ENCODE measurements at regions not wholly inside any gene's neighbourhood (a gene's known extent, or its start where the extent isn't known, plus 50 kb on each side); places are given as distances from the start of the nearest gene placed in this dataset.

GRCh38 chr3:67819447-67819846, 165.0 kb upstream of the SUCLG2 start:
- H2BK5ac ChIP-seq (ENCODE audit: low read depth, low read length, poor library complexity, severe bottlenecking) = no peak overlapping the region
- no peaks in the 10 kb centered on the region for H3K27me3 ChIP-seq (ENCODE audit: control insufficient read depth in 1 of 2, insufficient read depth in 1 of 2, low read length in 2 of 2)
- H4K91ac ChIP-seq (ENCODE audit: low read length) = no peak overlapping the region
- no peak overlapping the region for H2BK15ac ChIP-seq (ENCODE audit: low read depth, poor library complexity, severe bottlenecking)
- H3K4me3 ChIP-seq (ENCODE audit: insufficient read depth in 1 of 2, low read depth in 1 of 2, low read length in 2 of 2) = no peak overlapping the region
- no peak overlapping the region for H4K8ac ChIP-seq (ENCODE audit: low read length)
- WGBS = 100% methylated on average over 1 of the region's 1 CpG
- no peak overlapping the region for H3K9ac ChIP-seq (ENCODE audit: low read length)
- no peak for DNase-seq
- no peak overlapping the region for H2AK5ac ChIP-seq (ENCODE audit: low read length, severe bottlenecking)
- H3K4ac ChIP-seq (ENCODE audit: low read depth in 1 of 2, low read length in 2 of 2) = no peak overlapping the region
- no peak overlapping the region for H3K14ac ChIP-seq (ENCODE audit: low read length in 2 of 2)
- no peak overlapping the region for H2BK12ac ChIP-seq (ENCODE audit: low read length in 2 of 2)
- no peak overlapping the region for H3K23ac ChIP-seq (ENCODE audit: low read length in 2 of 2)
- H3K36me3 ChIP-seq (ENCODE audit: control insufficient read depth in 1 of 2, insufficient read depth in 2 of 2, low read depth in 1 of 2, low read length in 2 of 2) = no peaks in the 10 kb centered on the region
- no peak overlapping the region for H3K27ac ChIP-seq (ENCODE audit: low read length, poor library complexity, severe bottlenecking)
- no peak overlapping the region for H2AFZ ChIP-seq (ENCODE audit: low read depth, low read length)
- no peaks in the 10 kb centered on the region for H3K9me3 ChIP-seq (ENCODE audit: control insufficient read depth, low read length)
- H2BK120ac ChIP-seq (ENCODE audit: low read depth, low read length) = no peak overlapping the region
- no peak overlapping the region for H3K4me2 ChIP-seq (ENCODE audit: low read length, poor library complexity, severe bottlenecking)
- H3K79me1 ChIP-seq (replicated peaks; ENCODE audit: low read length, poor library complexity, severe bottlenecking) = no peaks in the 10 kb centered on the region
- no peak overlapping the region for H3K18ac ChIP-seq (ENCODE audit: low read depth in 1 of 2, low read length in 2 of 2)
- H3K4me1 ChIP-seq (ENCODE audit: control insufficient read depth, insufficient read depth, low read depth, low read length) = no peaks in the 10 kb centered on the region

GRCh38 chr3:67809370-67809935, 155.0 kb upstream of the SUCLG2 start:
- Histone ChIP-seq H2BK120ac (ENCODE audit: low read depth, low read length) (no peak overlapping the region), H4K8ac (ENCODE audit: low read length) (no peak overlapping the region), H3K4ac (ENCODE audit: low read depth in 1 of 2, low read length in 2 of 2) (no peak overlapping the region), H2BK15ac (ENCODE audit: low read depth, poor library complexity, severe bottlenecking) (no peak overlapping the region), H3K79me1 (replicated peaks; ENCODE audit: low read length, poor library complexity, severe bottlenecking) (no peaks in the 10 kb centered on the region), H2BK5ac (ENCODE audit: low read depth, low read length, poor library complexity, severe bottlenecking) (no peak overlapping the region), H3K9ac (ENCODE audit: low read length) (no peak overlapping the region), H3K18ac (ENCODE audit: low read depth in 1 of 2, low read length in 2 of 2) (no peak overlapping the region), H4K91ac (ENCODE audit: low read length) (no peak overlapping the region), H3K27me3 (ENCODE audit: control insufficient read depth in 1 of 2, insufficient read depth in 1 of 2, low read length in 2 of 2) (no peaks in the 10 kb centered on the region), H3K4me1 (ENCODE audit: control insufficient read depth, insufficient read depth, low read depth, low read length) (peaks cover 2% of the 10 kb centered on the region), H3K23ac (ENCODE audit: low read length in 2 of 2) (no peak overlapping the region), H3K4me3 (ENCODE audit: insufficient read depth in 1 of 2, low read depth in 1 of 2, low read length in 2 of 2) (no peak overlapping the region), H3K4me2 (ENCODE audit: low read length, poor library complexity, severe bottlenecking) (no peak overlapping the region), H2BK12ac (ENCODE audit: low read length in 2 of 2) (no peak overlapping the region), H3K14ac (ENCODE audit: low read length in 2 of 2) (no peak overlapping the region), H3K36me3 (ENCODE audit: control insufficient read depth in 1 of 2, insufficient read depth in 2 of 2, low read depth in 1 of 2, low read length in 2 of 2) (no peaks in the 10 kb centered on the region), H3K27ac (ENCODE audit: low read length, poor library complexity, severe bottlenecking) (no peak overlapping the region), H3K9me3 (ENCODE audit: control insufficient read depth, low read length) (peaks cover 6% of the 10 kb centered on the region), H2AFZ (ENCODE audit: low read depth, low read length) (no peak overlapping the region), H2AK5ac (ENCODE audit: low read length, severe bottlenecking) (no peak overlapping the region)
- no peak for DNase-seq
- 93% methylated on average over 3 of the region's 4 CpGs for WGBS

DNA sequence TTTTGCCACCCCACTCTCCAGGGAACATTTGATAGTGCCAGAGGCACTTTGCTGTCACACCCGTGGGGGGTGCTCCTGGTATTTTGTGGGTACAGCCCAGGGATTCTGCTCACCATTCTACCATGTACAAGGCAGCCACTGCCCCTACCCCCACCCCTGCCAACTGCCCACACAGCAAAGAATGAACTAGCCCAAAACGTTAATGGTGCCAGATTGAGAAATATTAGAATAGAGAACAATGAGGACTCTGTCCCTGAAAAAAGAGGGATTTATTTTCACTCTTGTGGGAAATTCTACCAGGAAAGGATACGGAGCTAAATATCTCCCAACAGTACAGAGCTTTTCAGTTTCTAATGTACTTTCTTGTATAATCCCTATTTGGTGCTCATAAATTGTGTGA, 154.5 kb upstream of the SUCLG2 start:
- H2AFZ ChIP-seq (ENCODE audit: low read depth, low read length) = no peak overlapping the region
- H3K4me1 ChIP-seq (ENCODE audit: control insufficient read depth, insufficient read depth, low read depth, low read length) = peaks cover 8% of the 10 kb centered on the region
- no peak overlapping the region for H2BK15ac ChIP-seq (ENCODE audit: low read depth, poor library complexity, severe bottlenecking)
- no peak overlapping the region for H2BK12ac ChIP-seq (ENCODE audit: low read length in 2 of 2)
- H3K79me1 ChIP-seq (replicated peaks; ENCODE audit: low read length, poor library complexity, severe bottlenecking) = no peaks in the 10 kb centered on the region
- H3K27me3 ChIP-seq (ENCODE audit: control insufficient read depth in 1 of 2, insufficient read depth in 1 of 2, low read length in 2 of 2) = no peaks in the 10 kb centered on the region
- H2BK5ac ChIP-seq (ENCODE audit: low read depth, low read length, poor library complexity, severe bottlenecking) = no peak overlapping the region
- no peak overlapping the region for H3K4ac ChIP-seq (ENCODE audit: low read depth in 1 of 2, low read length in 2 of 2)
- H3K4me3 ChIP-seq (ENCODE audit: insufficient read depth in 1 of 2, low read depth in 1 of 2, low read length in 2 of 2) = no peak overlapping the region
- H4K91ac ChIP-seq (ENCODE audit: low read length) = no peak overlapping the region
- WGBS = 50% methylated on average over 1 of the region's 3 CpGs
- no peak overlapping the region for H2BK120ac ChIP-seq (ENCODE audit: low read depth, low read length)
- H3K9me3 ChIP-seq (ENCODE audit: control insufficient read depth, low read length) = peaks cover 6% of the 10 kb centered on the region
- no peak overlapping the region for H3K18ac ChIP-seq (ENCODE audit: low read depth in 1 of 2, low read length in 2 of 2)
- H3K14ac ChIP-seq (ENCODE audit: low read length in 2 of 2) = no peak overlapping the region
- H3K23ac ChIP-seq (ENCODE audit: low read length in 2 of 2) = no peak overlapping the region
- H2AK5ac ChIP-seq (ENCODE audit: low read length, severe bottlenecking) = no peak overlapping the region
- H3K27ac ChIP-seq (ENCODE audit: low read length, poor library complexity, severe bottlenecking) = no peak overlapping the region
- no peak for DNase-seq
- no peak overlapping the region for H3K4me2 ChIP-seq (ENCODE audit: low read length, poor library complexity, severe bottlenecking)
- no peaks in the 10 kb centered on the region for H3K36me3 ChIP-seq (ENCODE audit: control insufficient read depth in 1 of 2, insufficient read depth in 2 of 2, low read depth in 1 of 2, low read length in 2 of 2)
- no peak overlapping the region for H4K8ac ChIP-seq (ENCODE audit: low read length)
- H3K9ac ChIP-seq (ENCODE audit: low read length) = no peak overlapping the region

DNA sequence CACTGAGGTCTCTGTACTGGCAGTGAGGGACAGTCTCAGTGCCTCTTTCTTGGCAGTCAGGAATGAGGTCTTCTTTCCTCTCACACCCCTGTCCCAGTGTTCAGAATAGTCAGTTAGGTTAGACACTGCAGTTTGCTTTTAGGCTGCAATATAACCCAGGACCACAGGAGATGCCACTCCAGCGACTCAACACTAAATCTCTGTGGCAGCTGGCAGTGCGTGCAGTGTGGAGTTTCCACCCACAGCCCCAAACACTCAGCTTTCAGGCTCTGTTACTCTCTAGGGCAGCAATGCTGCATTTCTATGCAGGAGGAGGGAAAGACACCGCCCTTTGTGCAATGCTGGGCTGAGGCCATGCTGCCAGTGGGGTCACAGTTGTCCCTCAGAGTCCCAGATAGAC, 150.2 kb upstream of the SUCLG2 start:
- Histone ChIP-seq H2BK5ac (ENCODE audit: low read depth, low read length, poor library complexity, severe bottlenecking) (no peak overlapping the region), H2BK12ac (ENCODE audit: low read length in 2 of 2) (peak overlapping the region in 1 of 2 experiments; percentile 3), H2BK120ac (ENCODE audit: low read depth, low read length) (no peak overlapping the region), H3K4me3 (ENCODE audit: insufficient read depth in 1 of 2, low read depth in 1 of 2, low read length in 2 of 2) (no peak overlapping the region), H3K36me3 (ENCODE audit: control insufficient read depth in 1 of 2, insufficient read depth in 2 of 2, low read depth in 1 of 2, low read length in 2 of 2) (no peaks in the 10 kb centered on the region), H3K4me1 (ENCODE audit: control insufficient read depth, insufficient read depth, low read depth, low read length) (peaks cover 8% of the 10 kb centered on the region), H3K27me3 (ENCODE audit: control insufficient read depth in 1 of 2, insufficient read depth in 1 of 2, low read length in 2 of 2) (no peaks in the 10 kb centered on the region), H4K8ac (ENCODE audit: low read length) (peak overlapping the region; percentile 45), H2AFZ (ENCODE audit: low read depth, low read length) (no peak overlapping the region), H4K91ac (ENCODE audit: low read length) (no peak overlapping the region), H3K23ac (ENCODE audit: low read length in 2 of 2) (peak overlapping the region in 1 of 2 experiments; percentile 10), H2AK5ac (ENCODE audit: low read length, severe bottlenecking) (no peak overlapping the region), H3K9me3 (ENCODE audit: control insufficient read depth, low read length) (peaks cover 12% of the 10 kb centered on the region), H2BK15ac (ENCODE audit: low read depth, poor library complexity, severe bottlenecking) (no peak overlapping the region), H3K4ac (ENCODE audit: low read depth in 1 of 2, low read length in 2 of 2) (no peak overlapping the region), H3K9ac (ENCODE audit: low read length) (no peak overlapping the region), H3K18ac (ENCODE audit: low read depth in 1 of 2, low read length in 2 of 2) (peak overlapping the region in 1 of 2 experiments; percentile 49), H3K79me1 (replicated peaks; ENCODE audit: low read length, poor library complexity, severe bottlenecking) (no peaks in the 10 kb centered on the region), H3K27ac (ENCODE audit: low read length, poor library complexity, severe bottlenecking) (no peak overlapping the region), H3K4me2 (ENCODE audit: low read length, poor library complexity, severe bottlenecking) (no peak overlapping the region), H3K14ac (ENCODE audit: low read length in 2 of 2) (no peak overlapping the region)
- WGBS = 71% methylated on average over 3 of the region's 3 CpGs
- peak; percentile 61 for DNase-seq
